Upper lobe of left lung (tissue), 4 donors: ENCODE measurements at regions not wholly inside any gene's neighbourhood (a gene's known extent, or its start where the extent isn't known, plus 50 kb on each side); places are given as distances from the start of the nearest gene placed in this dataset.

Source experiments
- CTCF ChIP-seq, 6 experiments: fragments of 450-650 bp in 4 of 6; fragments of 200-600 bp in 2 of 6; sonication (generic) in 2 of 6; IDR thresholded peaks; one replicate each; pipeline ENCODE4 v1.5.1; 2016 to 2019; ENCODE audit warnings: antibody characterized with exemption in 6 of 6
- POLR2A ChIP-seq, 4 donors: fragments of 450-650 bp; IDR thresholded peaks; one replicate each; pipeline ENCODE4 v1.5.1; 2016 to 2017; ENCODE audit warnings: antibody characterized with exemption in 4 of 4, mild to moderate bottlenecking in 2 of 4
- POLR2AphosphoS5 ChIP-seq, 2 donors: sonication (generic); formaldehyde crosslinking; IDR thresholded peaks; one replicate each; pipeline ENCODE4 v1.5.1; 2017; ENCODE audit warnings: antibody characterized with exemption in 2 of 2

- TF ChIP-seq POLR2AphosphoS5 (IDR thresholded peaks at IDR 0.05): no peak
- TF ChIP-seq CTCF (IDR thresholded peaks at IDR 0.05): no peak
- no peak for TF ChIP-seq POLR2A (IDR thresholded peaks at IDR 0.05)
Observed at GRCh38 chr3:103437883-103438282, 1003.1 kb downstream of the ZPLD1 start.
